ENCODE measurements at regions not wholly inside any gene's neighbourhood (a gene's known extent, or its start where the extent isn't known, plus 50 kb on each side); places are given as distances from the start of the nearest gene placed in this dataset.

- intact Hi-C loops (cut with micrococcal nuclease; ENCODE audit: unreplicated experiment): no loop called here
Observed at GRCh38 chr18:75624869-75625268, 197.4 kb upstream of the SMIM21 start.

GRCh38 chr18:75621818-75622217, 194.3 kb upstream of the SMIM21 start:
- TF ChIP-seq CTCF (IDR thresholded peaks at IDR 0.05; ENCODE audit: unreplicated experiment): no peak
- H3K4me3 Mint-ChIP-seq (ENCODE audit: low read depth, unreplicated experiment): no peak overlapping the region
- no peak for DNase-seq
- no peak overlapping the region for H3K27ac Mint-ChIP-seq (ENCODE audit: unreplicated experiment)
- no TSS peak for BruUV-seq (replicated peaks)
- no peaks in the 10 kb centered on the region for H3K4me1 Mint-ChIP-seq (ENCODE audit: low read depth, unreplicated experiment)
- H3K36me3 Mint-ChIP-seq (ENCODE audit: insufficient read depth, unreplicated experiment): peaks cover 3% of the 10 kb centered on the region
- CTCF ChIA-PET: no interaction called here
- intact Hi-C loops (cut with micrococcal nuclease; ENCODE audit: unreplicated experiment): no loop called here
- H3K9me3 Mint-ChIP-seq (ENCODE audit: low read depth, unreplicated experiment): peaks cover 20% of the 10 kb centered on the region
- H3K27me3 Mint-ChIP-seq (ENCODE audit: unreplicated experiment): no peaks in the 10 kb centered on the region

More at GRCh38 chr18:75624869-75625268, 197.4 kb upstream of the SMIM21 start:
- H3K27ac Mint-ChIP-seq (ENCODE audit: unreplicated experiment): no peak overlapping the region
- no peaks in the 10 kb centered on the region for H3K27me3 Mint-ChIP-seq (ENCODE audit: unreplicated experiment)
- no peak overlapping the region for H3K4me3 Mint-ChIP-seq (ENCODE audit: low read depth, unreplicated experiment)
- BruUV-seq (replicated peaks): no TSS peak
- peaks cover 23% of the 10 kb centered on the region for H3K9me3 Mint-ChIP-seq (ENCODE audit: low read depth, unreplicated experiment)
- H3K36me3 Mint-ChIP-seq (ENCODE audit: insufficient read depth, unreplicated experiment): peaks cover 3% of the 10 kb centered on the region
- TF ChIP-seq CTCF (IDR thresholded peaks at IDR 0.05; ENCODE audit: unreplicated experiment): no peak
- CTCF ChIA-PET: no interaction called here
- no peak for DNase-seq
- no peaks in the 10 kb centered on the region for H3K4me1 Mint-ChIP-seq (ENCODE audit: low read depth, unreplicated experiment)

- Mint-ChIP-seq H3K27me3 (ENCODE audit: unreplicated experiment) (no peaks in the 10 kb centered on the region), H3K27ac (ENCODE audit: unreplicated experiment) (no peak overlapping the region), H3K9me3 (ENCODE audit: low read depth, unreplicated experiment) (peaks cover 18% of the 10 kb centered on the region), H3K4me1 (ENCODE audit: low read depth, unreplicated experiment) (no peaks in the 10 kb centered on the region), H3K36me3 (ENCODE audit: insufficient read depth, unreplicated experiment) (peaks cover under 1% of the 10 kb centered on the region), H3K4me3 (ENCODE audit: low read depth, unreplicated experiment) (no peak overlapping the region)
- no peak for DNase-seq
- CTCF ChIA-PET: no interaction called here
- intact Hi-C loops (cut with micrococcal nuclease; ENCODE audit: unreplicated experiment): no loop called here
- TF ChIP-seq CTCF (IDR thresholded peaks at IDR 0.05; ENCODE audit: unreplicated experiment): no peak
- BruUV-seq (replicated peaks): no TSS peak
Observed at GRCh38 chr18:75618146-75618545, 190.6 kb upstream of the SMIM21 start.

- CTCF ChIA-PET: no interaction called here
- TF ChIP-seq CTCF (IDR thresholded peaks at IDR 0.05; ENCODE audit: unreplicated experiment): no peak
- no peak overlapping the region for H3K27ac Mint-ChIP-seq (ENCODE audit: unreplicated experiment)
- no peak overlapping the region for H3K4me3 Mint-ChIP-seq (ENCODE audit: low read depth, unreplicated experiment)
- intact Hi-C loops (cut with micrococcal nuclease; ENCODE audit: unreplicated experiment): no loop called here
- H3K4me1 Mint-ChIP-seq (ENCODE audit: low read depth, unreplicated experiment): no peaks in the 10 kb centered on the region
- H3K36me3 Mint-ChIP-seq (ENCODE audit: insufficient read depth, unreplicated experiment): no peaks in the 10 kb centered on the region
- no peaks in the 10 kb centered on the region for H3K27me3 Mint-ChIP-seq (ENCODE audit: unreplicated experiment)
- no peak for DNase-seq
- no TSS peak for BruUV-seq (replicated peaks)
- H3K9me3 Mint-ChIP-seq (ENCODE audit: low read depth, unreplicated experiment): peaks cover 14% of the 10 kb centered on the region
Observed at GRCh38 chr18:75612456-75612855, 185.0 kb upstream of the SMIM21 start.

- no TSS peak for BruUV-seq (replicated peaks)
- Mint-ChIP-seq H3K27ac (ENCODE audit: unreplicated experiment) (no peak overlapping the region), H3K4me3 (ENCODE audit: low read depth, unreplicated experiment) (no peak overlapping the region), H3K9me3 (ENCODE audit: low read depth, unreplicated experiment) (peaks cover 16% of the 10 kb centered on the region), H3K36me3 (ENCODE audit: insufficient read depth, unreplicated experiment) (no peaks in the 10 kb centered on the region), H3K4me1 (ENCODE audit: low read depth, unreplicated experiment) (no peaks in the 10 kb centered on the region), H3K27me3 (ENCODE audit: unreplicated experiment) (no peaks in the 10 kb centered on the region)
- CTCF ChIA-PET: no interaction called here
- intact Hi-C loops (cut with micrococcal nuclease; ENCODE audit: unreplicated experiment): no loop called here
- TF ChIP-seq CTCF (IDR thresholded peaks at IDR 0.05; ENCODE audit: unreplicated experiment): no peak
- no peak for DNase-seq
Observed at GRCh38 chr18:75607701-75608100, 180.2 kb upstream of the SMIM21 start.

All from Calu3 (cell line).